OCI-LY1 (cell line): ENCODE measurements at regions not wholly inside any gene's neighbourhood (a gene's known extent, or its start where the extent isn't known, plus 50 kb on each side); places are given as distances from the start of the nearest gene placed in this dataset.

Experiments
- CTCF ChIP-seq: fragments of 200-600 bp; sonication (generic), shearing (Covaris generic); IDR thresholded peaks from 2 replicates; pipeline ENCODE4 v1.5.1; 2017; ENCODE audit warnings: mild to moderate bottlenecking, antibody characterized with exemption, low read length, moderate library complexity, mixed read lengths
- EZH2 ChIP-seq: fragments of 200-600 bp; sonication (generic), shearing (Covaris generic); IDR thresholded peaks from 2 replicates; pipeline ENCODE4 v1.8.0; 2017; ENCODE audit warnings: borderline replicate concordance, mixed run types, mild to moderate bottlenecking, antibody characterized with exemption, low read length, moderate library complexity, mixed read lengths

GRCh38 chr9:23324511-23324910, 501.5 kb downstream of the ELAVL2 start:
- no peak for TF ChIP-seq CTCF
- TF ChIP-seq EZH2 = no peak
